HG02759 (cell line): ENCODE measurements at regions not wholly inside any gene's neighbourhood (a gene's known extent, or its start where the extent isn't known, plus 50 kb on each side); places are given as distances from the start of the nearest gene placed in this dataset.

Experiments
- ATAC-seq: cut with Tn5 transposase; IDR thresholded peaks from one replicate; pipeline ENCODE4 v1.9.1; 2021; ENCODE audit warnings: mild to moderate bottlenecking, moderate library complexity; ENCODE audit not compliant: unreplicated experiment

DNA sequence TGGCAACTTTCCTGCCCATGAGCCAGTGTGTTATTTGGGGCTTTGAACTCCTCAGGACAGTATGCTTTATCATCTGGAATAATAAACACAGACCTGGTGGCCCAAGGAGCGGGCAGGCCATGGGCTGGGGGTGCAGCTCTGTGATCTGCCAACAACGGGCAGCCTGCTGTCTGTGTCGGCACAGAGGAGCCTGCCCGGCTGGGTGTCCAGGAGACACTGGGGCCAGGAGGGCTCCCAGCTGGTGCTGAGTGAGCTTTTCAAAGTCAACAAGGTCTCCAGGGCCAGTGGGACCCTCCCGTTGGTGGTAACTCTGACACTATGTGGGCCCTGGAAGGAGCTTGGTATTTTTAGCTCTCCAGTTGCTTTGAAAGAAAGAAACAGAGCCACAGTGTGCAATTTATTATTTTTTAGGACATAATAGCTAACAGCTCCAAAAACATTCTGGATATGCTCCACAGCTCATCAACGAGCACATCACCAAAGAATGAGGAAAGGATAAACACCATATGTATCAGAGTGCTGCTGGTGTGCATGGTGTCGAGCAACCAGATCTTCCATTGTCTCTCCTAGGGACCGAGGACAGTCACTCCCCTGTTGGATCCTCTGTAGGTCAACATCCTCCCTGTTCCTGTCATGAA, 488.7 kb upstream of the USP24 start:
- no peak for ATAC-seq

GRCh38 chr1:55702064-55702463, 486.9 kb upstream of the USP24 start:
- ATAC-seq: no peak

DNA sequence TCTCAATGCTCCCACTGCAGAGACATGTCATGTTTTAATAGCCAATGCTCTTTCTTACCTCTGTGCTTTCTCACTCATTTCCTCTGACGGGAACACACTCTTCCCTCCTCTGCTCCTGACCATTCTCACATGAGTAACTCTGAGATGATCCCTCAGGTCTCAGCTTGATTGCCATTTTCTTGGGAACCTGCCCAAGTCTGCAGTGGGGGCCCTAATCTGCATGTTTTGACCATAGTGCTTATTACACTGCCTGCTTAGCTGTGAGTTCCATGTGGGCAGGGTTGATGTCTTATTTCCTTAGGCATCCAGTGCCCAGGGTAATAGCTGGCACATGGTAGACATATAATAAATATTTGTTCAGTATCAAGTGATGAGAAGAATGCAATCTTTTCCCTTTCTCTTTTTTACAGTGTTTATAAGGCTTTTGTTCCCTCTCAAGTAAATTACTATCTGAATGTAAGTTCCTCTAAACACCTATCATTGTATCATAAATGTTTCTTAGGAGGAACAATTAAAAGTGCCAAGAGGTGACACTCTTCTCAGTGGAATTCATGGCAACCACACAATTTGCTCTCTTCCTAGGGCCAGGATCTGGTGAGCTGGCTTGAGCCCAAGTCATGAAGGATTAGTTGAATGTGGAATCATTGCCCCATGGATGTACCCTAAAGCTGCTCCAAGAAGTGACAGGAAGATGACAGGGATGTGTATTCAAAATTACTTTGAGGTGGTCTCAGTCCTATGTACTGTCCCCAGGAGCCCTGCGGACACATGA, 485.4 kb upstream of the USP24 start:
- no peak for ATAC-seq

- ATAC-seq: no peak
Observed at GRCh38 chr1:55699228-55699627, 484.1 kb upstream of the USP24 start.

GRCh38 chr1:55697997-55698535, 482.9 kb upstream of the USP24 start:
- no peak for ATAC-seq

- no peak for ATAC-seq
Observed at GRCh38 chr1:55696891-55697290, 481.7 kb upstream of the USP24 start.

DNA sequence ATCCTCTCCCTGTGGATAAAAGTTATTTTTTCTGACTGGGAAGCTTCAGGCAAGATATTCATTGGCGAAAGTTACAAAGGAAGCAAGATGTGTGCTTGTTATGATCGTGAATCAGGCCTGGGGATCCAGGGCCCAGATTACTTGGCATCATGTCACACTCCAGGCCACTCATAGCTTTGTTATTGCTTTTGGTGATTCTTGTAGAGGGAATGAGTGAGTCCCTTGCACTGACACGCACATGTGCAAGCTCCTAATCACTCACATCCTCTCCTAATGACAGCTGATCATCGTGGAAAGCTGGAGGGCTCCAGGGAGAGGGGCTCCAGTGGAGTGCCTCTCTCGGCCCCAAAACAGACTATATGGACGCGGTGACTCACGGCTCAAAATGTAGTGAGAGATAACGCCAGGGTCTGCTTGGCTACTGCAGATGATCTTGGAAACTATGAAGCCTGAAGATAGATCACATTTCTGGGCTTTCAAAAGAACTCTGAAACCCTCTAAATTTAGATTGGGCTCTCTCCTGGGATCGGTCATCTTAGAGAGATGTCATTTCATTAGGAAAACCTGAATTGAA, 481.1 kb upstream of the USP24 start:
- no peak for ATAC-seq

GRCh38 chr1:55695552-55695951, 480.4 kb upstream of the USP24 start:
- no peak for ATAC-seq

GRCh38 chr1:55695151-55695550, 480.0 kb upstream of the USP24 start:
- ATAC-seq: no peak

DNA sequence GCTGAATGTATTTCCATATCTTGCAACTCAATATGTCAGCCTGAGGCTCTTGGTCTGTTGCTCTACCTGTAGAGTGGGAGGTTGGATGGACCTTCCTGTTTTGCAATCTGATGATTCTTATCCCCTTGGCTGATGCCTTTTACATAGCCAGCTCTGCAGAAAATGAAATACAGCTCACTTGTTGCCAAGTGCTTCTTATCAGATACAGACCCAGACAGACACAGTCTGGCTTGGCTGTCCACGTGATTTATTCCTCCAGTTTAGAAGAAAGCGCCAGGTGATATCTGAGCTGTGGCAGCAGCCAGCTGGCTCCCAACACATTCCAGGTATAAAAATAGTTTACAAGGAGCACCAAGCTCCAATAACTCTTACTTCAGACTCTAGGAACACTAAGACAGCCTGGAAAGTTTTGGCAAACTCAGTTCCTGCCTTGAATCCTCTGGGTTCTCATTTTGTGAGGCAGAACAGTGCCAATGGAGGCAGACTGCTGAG, 479.2 kb upstream of the USP24 start:
- ATAC-seq: no peak

DNA sequence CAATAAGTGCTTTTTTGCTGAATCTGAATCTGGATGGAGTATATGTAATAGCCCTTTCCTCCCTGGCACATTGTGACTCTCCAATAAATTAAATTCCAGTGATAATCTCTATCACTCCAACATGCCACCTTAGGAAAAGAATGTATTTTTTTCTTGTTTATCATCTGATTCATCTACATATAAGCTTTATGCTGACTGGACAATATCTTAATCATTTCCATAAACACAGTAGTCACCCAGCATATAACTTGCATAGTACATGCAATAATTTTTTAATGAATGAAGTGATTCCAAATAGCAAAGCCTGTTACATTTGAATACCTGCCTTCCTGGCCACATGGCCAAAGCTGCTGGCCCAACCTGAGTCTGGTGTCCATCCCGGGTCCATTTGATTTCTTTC, 477.6 kb upstream of the USP24 start:
- ATAC-seq: no peak

DNA sequence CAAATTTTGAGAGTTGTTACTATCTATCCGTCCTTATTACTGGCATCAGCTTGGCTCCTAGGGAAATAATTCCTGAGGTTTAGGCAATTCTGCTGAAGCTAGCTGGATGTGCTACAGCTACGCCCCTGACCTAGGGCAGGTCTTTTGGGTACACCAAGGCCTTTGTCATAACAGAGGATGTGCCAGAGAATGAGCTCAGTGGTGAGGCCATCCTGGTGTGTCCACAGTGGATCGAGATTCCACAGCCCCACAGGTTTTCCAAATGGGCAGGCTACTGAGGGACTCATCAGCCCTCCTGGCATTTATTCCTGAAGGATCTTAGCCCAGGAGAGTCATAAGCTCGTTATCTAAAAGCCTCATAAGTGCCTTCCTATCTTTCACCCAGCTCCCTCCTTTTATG, 475.2 kb upstream of the USP24 start:
- ATAC-seq: no peak

DNA sequence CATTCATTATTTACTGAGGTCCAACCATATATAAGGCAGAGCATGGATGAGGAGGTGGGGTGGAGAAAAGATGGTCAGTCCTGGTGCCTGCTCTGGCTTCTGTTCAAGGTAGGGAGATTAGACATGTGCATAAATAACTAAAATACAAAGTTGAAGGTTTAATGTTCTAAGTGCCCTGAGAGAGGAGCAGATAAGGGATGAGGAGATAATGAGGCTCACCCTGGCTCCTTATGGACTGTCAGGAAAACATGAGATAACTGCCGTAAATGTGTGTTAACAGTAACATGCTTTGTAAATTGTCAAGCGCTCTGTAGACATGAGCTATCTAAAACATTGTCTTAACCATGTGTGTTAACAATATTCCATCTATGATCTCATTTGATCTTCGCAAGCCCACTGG, 474.6 kb upstream of the USP24 start:
- no peak for ATAC-seq

DNA sequence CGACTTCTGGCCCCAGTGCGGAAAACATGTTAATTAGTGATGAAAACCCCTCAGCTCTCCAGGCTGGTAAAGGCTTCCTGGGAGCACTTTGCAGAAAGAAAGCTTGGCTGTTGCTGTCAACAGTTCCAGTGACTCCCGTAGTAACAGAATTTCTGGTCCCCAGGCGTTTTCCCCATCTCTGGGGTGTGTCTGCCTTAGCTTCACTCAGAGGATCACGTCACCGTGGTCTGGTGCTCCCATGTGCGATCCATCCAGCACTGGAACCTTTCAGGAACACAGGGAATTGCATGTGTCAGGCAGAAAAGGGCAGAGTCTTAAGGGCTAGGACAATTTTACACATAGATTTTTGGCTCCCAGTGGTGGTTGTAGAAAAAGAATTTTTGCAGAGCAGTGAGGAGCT, 470.4 kb upstream of the USP24 start:
- no peak for ATAC-seq

- no peak for ATAC-seq
Observed at GRCh38 chr1:55684131-55684650, 469.0 kb upstream of the USP24 start.

- no peak for ATAC-seq
Observed at GRCh38 chr1:55682198-55682597, 467.0 kb upstream of the USP24 start.

DNA sequence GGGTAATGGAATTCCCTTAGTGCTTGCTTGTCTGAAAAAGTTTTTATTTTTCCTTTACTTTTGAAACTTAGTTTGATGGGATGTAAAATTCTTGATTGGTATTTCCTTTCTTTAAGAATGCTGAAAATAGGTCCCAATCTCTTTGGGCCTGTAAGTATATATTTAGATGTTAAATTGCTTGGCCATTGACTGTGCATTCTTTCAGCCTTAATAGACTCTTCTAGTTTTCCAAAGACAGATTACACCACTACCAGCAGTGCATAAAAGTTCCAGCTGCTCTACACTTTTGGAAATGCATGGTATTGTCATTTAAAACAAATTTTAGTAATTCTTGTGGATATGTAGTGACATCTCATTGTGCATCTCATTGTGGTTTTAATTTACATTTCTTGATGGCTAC, 464.8 kb upstream of the USP24 start:
- ATAC-seq: no peak

DNA sequence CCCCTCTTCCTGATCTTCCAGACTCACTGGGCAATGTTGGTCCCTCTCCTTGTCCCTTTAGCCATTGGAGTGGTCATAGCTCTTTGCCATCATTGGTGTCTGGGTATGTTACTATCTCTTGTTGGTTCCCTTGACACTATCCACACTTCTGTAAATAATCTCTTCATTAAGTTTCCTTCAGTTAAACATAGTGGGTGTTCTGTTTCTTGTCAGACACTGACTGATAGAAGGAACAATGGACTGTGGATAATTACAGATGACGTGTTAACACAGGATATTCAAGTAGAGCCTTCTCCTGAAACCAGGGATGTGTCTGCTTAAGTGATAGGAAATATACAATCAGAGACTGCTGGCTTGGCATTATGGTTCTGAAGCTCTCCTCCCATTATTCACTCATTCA, 458.3 kb upstream of the USP24 start:
- no peak for ATAC-seq

DNA sequence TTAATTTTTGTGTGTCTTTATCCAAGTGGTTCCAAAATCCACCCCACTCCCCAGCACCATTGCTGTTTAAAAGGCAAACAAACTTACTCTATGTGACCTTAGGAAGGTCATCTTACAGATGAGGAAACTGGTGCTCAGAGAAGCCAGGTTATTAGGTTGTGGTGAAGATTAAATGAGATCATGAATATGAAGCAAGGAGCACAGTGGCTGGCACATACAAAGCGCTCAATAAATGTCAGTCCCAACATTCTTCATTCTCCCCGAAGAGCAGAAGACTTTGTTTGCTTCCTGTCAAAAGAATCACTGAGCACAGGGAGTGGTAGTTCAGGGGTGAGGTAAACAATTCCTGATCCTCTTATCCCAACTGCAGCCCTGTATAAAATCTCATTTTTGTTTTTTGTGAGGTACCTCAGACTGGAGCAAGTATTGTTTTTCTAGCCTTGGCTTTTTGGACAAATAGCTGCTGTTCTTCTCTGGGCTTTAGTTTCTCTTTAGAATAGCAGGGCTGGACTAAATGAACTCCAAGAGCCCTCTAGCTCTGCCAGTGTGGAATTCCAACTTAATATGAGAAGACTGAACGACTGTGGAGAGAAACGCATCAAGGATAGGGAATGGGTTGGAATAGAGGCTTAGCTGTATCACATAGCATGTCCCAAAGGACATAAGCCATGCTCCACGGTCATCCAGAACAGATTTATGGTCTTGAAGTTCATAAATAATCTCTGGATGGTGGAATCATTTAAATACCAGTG, 455.3 kb upstream of the USP24 start:
- no peak for ATAC-seq

- ATAC-seq: no peak
Observed at GRCh38 chr1:55669293-55669692, 454.1 kb upstream of the USP24 start.

DNA sequence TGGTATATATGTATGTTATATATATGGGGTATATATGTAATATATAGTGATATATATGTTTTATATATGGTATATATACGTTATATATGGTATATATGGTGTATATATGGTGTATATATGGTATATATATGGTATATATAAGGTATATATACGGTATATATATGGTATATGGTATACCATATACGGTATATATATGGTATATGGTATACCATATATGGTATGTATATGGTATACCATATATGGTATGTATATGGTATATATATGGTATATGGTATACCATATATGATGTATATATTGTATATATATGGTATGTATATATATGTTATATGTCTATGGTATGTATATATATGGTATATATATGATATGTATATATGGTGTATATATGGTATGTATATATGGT, 447.7 kb upstream of the USP24 start:
- no peak for ATAC-seq
